Mesenchymal stem cell (in vitro differentiated cells and primary cell): ENCODE measurements at regions not wholly inside any gene's neighbourhood (a gene's known extent, or its start where the extent isn't known, plus 50 kb on each side); places are given as distances from the start of the nearest gene placed in this dataset.

Experiments
- DNase-seq: peaks from one replicate; pipeline ENCODE4 v3.0.0-alpha.2; 2013
- H2AFZ ChIP-seq: one replicate; pipeline ENCODE4 v1.6.1; 2013; ENCODE audit warnings: low read depth, mild to moderate bottlenecking, control low read depth, inconsistent platforms, low read length, moderate library complexity
- H2AK5ac ChIP-seq: 2 replicates; pipeline ENCODE4 v1.6.1; 2013; ENCODE audit warnings: low read length, moderate library complexity, mild to moderate bottlenecking, inconsistent platforms; ENCODE audit not compliant: severe bottlenecking
- H2BK120ac ChIP-seq: one replicate; pipeline ENCODE4 v1.6.1; 2013; ENCODE audit warnings: low read depth, mild to moderate bottlenecking, inconsistent platforms, low read length, moderate library complexity
- H2BK12ac ChIP-seq, 2 experiments: one replicate each; pipeline ENCODE4 v1.6.1; 2013; ENCODE audit warnings: inconsistent platforms in 2 of 2, low read length in 2 of 2, mild to moderate bottlenecking in 2 of 2, moderate library complexity in 2 of 2, control low read depth in 1 of 2
- H2BK15ac ChIP-seq: one replicate; pipeline ENCODE4 v1.6.1; 2013; ENCODE audit warnings: mild to moderate bottlenecking, low read depth, inconsistent platforms; ENCODE audit not compliant: poor library complexity, severe bottlenecking
- H2BK5ac ChIP-seq: 2 replicates; pipeline ENCODE4 v1.6.1; 2013; ENCODE audit warnings: low read depth, mild to moderate bottlenecking, low read length, control low read depth, inconsistent platforms; ENCODE audit not compliant: poor library complexity, severe bottlenecking
- H3K14ac ChIP-seq, 2 experiments: one replicate each; pipeline ENCODE4 v1.6.1; 2013; ENCODE audit warnings: inconsistent platforms in 2 of 2, low read length in 2 of 2, control low read depth in 1 of 2, mild to moderate bottlenecking in 1 of 2, moderate library complexity in 1 of 2
- H3K18ac ChIP-seq, 2 experiments: one replicate each; pipeline ENCODE4 v1.6.1; 2013; ENCODE audit warnings: inconsistent platforms in 2 of 2, low read length in 2 of 2, control low read depth in 1 of 2, low read depth in 1 of 2, mild to moderate bottlenecking in 1 of 2
- H3K23ac ChIP-seq, 2 experiments: one replicate each; pipeline ENCODE4 v1.6.1; 2013; ENCODE audit warnings: inconsistent platforms in 2 of 2, low read length in 2 of 2, mild to moderate bottlenecking in 2 of 2, moderate library complexity in 2 of 2, control low read depth in 1 of 2
- H3K27ac ChIP-seq: 2 replicates; pipeline ENCODE4 v1.5.1; 2013; ENCODE audit warnings: mild to moderate bottlenecking, moderate library complexity, low read length, control low read depth, inconsistent platforms; ENCODE audit not compliant: poor library complexity, severe bottlenecking
- H3K27me3 ChIP-seq, 2 experiments: 2 replicates each; pipeline versions ENCODE4 v1.6.1 to v1.7.0; 2013; ENCODE audit warnings: low read length in 2 of 2, mild to moderate bottlenecking in 2 of 2, moderate library complexity in 2 of 2, control low read depth in 1 of 2, inconsistent platforms in 1 of 2; ENCODE audit not compliant: control insufficient read depth in 1 of 2, insufficient read depth in 1 of 2
- H3K36me3 ChIP-seq, 2 experiments: 2 replicates each; pipeline versions ENCODE4 v1.6.1 to v1.7.0; 2013; ENCODE audit warnings: low read length in 2 of 2, control low read depth in 1 of 2, inconsistent platforms in 1 of 2, low read depth in 1 of 2, mild to moderate bottlenecking in 1 of 2; ENCODE audit not compliant: insufficient read depth in 2 of 2, control insufficient read depth in 1 of 2
- H3K4ac ChIP-seq, 2 experiments: one replicate each; pipeline ENCODE4 v1.6.1; 2013; ENCODE audit warnings: inconsistent platforms in 2 of 2, low read length in 2 of 2, mild to moderate bottlenecking in 2 of 2, moderate library complexity in 2 of 2, control low read depth in 1 of 2, low read depth in 1 of 2
- H3K4me1 ChIP-seq: 2 replicates; pipeline ENCODE4 v1.6.1; 2013; ENCODE audit warnings: low read depth, low read length, control low read depth; ENCODE audit not compliant: control insufficient read depth, insufficient read depth
- H3K4me2 ChIP-seq: 2 replicates; pipeline ENCODE4 v1.6.1; 2013; ENCODE audit warnings: low read length, mild to moderate bottlenecking, inconsistent platforms; ENCODE audit not compliant: poor library complexity, severe bottlenecking
- H3K4me3 ChIP-seq, 2 experiments: 2 replicates each; pipeline versions ENCODE4 v1.5.1 to v1.7.0; 2013; ENCODE audit warnings: low read length in 2 of 2, mild to moderate bottlenecking in 2 of 2, control low read depth in 1 of 2, low read depth in 1 of 2; ENCODE audit not compliant: insufficient read depth in 1 of 2
- H3K79me1 ChIP-seq: replicated peaks from 2 replicates; pipeline ENCODE4 v1.6.1; 2013; ENCODE audit warnings: mild to moderate bottlenecking, control low read depth, low read length, inconsistent platforms; ENCODE audit not compliant: poor library complexity, severe bottlenecking
- H3K9ac ChIP-seq: 2 replicates; pipeline ENCODE4 v1.7.0; 2013; ENCODE audit warnings: mild to moderate bottlenecking, low read length, moderate library complexity
- H3K9me3 ChIP-seq: 2 replicates; pipeline ENCODE4 v1.7.0; 2013; ENCODE audit warnings: mild to moderate bottlenecking, low read length; ENCODE audit not compliant: control insufficient read depth
- H4K8ac ChIP-seq: one replicate; pipeline ENCODE4 v1.6.1; 2013; ENCODE audit warnings: inconsistent platforms, mild to moderate bottlenecking, low read length, moderate library complexity
- H4K91ac ChIP-seq: one replicate; pipeline ENCODE4 v1.6.1; 2013; ENCODE audit warnings: mild to moderate bottlenecking, low read length, inconsistent platforms
- WGBS: methylation state at CpG from one replicate; pipeline ENCODE4 v1.1.7; 2013; ENCODE audit warnings: mixed read lengths; 5-methylcytosine and 5-hydroxymethylcytosine counted together

- Histone ChIP-seq H2BK12ac (no peak overlapping the region), H3K27me3 (no peaks in the 10 kb centered on the region), H3K9ac (no peak overlapping the region), H2BK5ac (no peak overlapping the region), H2AFZ (no peak overlapping the region), H4K8ac (no peak overlapping the region), H2BK120ac (no peak overlapping the region), H3K23ac (no peak overlapping the region), H3K14ac (no peak overlapping the region), H2AK5ac (no peak overlapping the region), H3K9me3 (no peaks in the 10 kb centered on the region), H3K79me1 (no peaks in the 10 kb centered on the region), H2BK15ac (no peak overlapping the region), H3K36me3 (no peaks in the 10 kb centered on the region), H3K4me3 (no peak overlapping the region), H3K4me1 (no peaks in the 10 kb centered on the region), H3K4me2 (no peak overlapping the region), H4K91ac (no peak overlapping the region), H3K27ac (no peak overlapping the region), H3K18ac (no peak overlapping the region), H3K4ac (no peak overlapping the region)
- DNase-seq, result no peak
- WGBS, result 77% methylated on average over 3 of the region's 4 CpGs
Measured at GRCh38 chr12:84089356-84089755, 823.2 kb downstream of the SLC6A15 start.

GRCh38 chr12:84085046-84085445, 827.6 kb downstream of the SLC6A15 start:
- no peaks in the 10 kb centered on the region for H3K79me1 ChIP-seq
- H4K8ac ChIP-seq, result no peak overlapping the region
- no peak for DNase-seq
- H3K9me3 ChIP-seq, result no peaks in the 10 kb centered on the region
- H2BK12ac ChIP-seq, result no peak overlapping the region
- WGBS, result no CpG with 5 or more reads among the region's 3 CpGs
- no peak overlapping the region for H3K18ac ChIP-seq
- no peak overlapping the region for H3K9ac ChIP-seq
- H2BK5ac ChIP-seq, result no peak overlapping the region
- no peak overlapping the region for H3K4me3 ChIP-seq
- no peak overlapping the region for H3K4ac ChIP-seq
- no peak overlapping the region for H3K23ac ChIP-seq
- H3K14ac ChIP-seq, result no peak overlapping the region
- H2AFZ ChIP-seq, result no peak overlapping the region
- H3K36me3 ChIP-seq, result no peaks in the 10 kb centered on the region
- no peak overlapping the region for H2AK5ac ChIP-seq
- H4K91ac ChIP-seq, result no peak overlapping the region
- no peaks in the 10 kb centered on the region for H3K4me1 ChIP-seq
- no peak overlapping the region for H2BK15ac ChIP-seq
- no peak overlapping the region for H3K27ac ChIP-seq
- no peak overlapping the region for H2BK120ac ChIP-seq
- no peaks in the 10 kb centered on the region for H3K27me3 ChIP-seq
- no peak overlapping the region for H3K4me2 ChIP-seq

- Histone ChIP-seq H2BK120ac (no peak overlapping the region), H3K4ac (no peak overlapping the region), H4K8ac (no peak overlapping the region), H3K4me2 (no peak overlapping the region), H3K79me1 (no peaks in the 10 kb centered on the region), H3K18ac (no peak overlapping the region), H3K9me3 (no peaks in the 10 kb centered on the region), H3K23ac (no peak overlapping the region), H2BK5ac (no peak overlapping the region), H3K4me3 (peak overlapping the region in 1 of 2 experiments; percentile 18), H3K4me1 (no peaks in the 10 kb centered on the region), H3K9ac (peak overlapping the region; percentile 81), H3K36me3 (no peaks in the 10 kb centered on the region), H3K27me3 (no peaks in the 10 kb centered on the region), H3K27ac (no peak overlapping the region), H2BK15ac (no peak overlapping the region), H2AFZ (no peak overlapping the region), H2AK5ac (no peak overlapping the region), H3K14ac (no peak overlapping the region), H4K91ac (no peak overlapping the region), H2BK12ac (no peak overlapping the region)
- WGBS, result no CpG with 5 or more reads among the region's 1 CpG
- no peak for DNase-seq
Measured at GRCh38 chr12:84079626-84080025, 833.0 kb downstream of the SLC6A15 start.

GRCh38 chr12:84077679-84078078, 834.9 kb downstream of the SLC6A15 start:
- Histone ChIP-seq H3K4ac (no peak overlapping the region), H3K4me1 (no peaks in the 10 kb centered on the region), H3K36me3 (no peaks in the 10 kb centered on the region), H3K27ac (no peak overlapping the region), H3K23ac (no peak overlapping the region), H3K9me3 (no peaks in the 10 kb centered on the region), H4K91ac (no peak overlapping the region), H2BK120ac (no peak overlapping the region), H3K79me1 (no peaks in the 10 kb centered on the region), H2AK5ac (no peak overlapping the region), H2BK5ac (no peak overlapping the region), H3K27me3 (no peaks in the 10 kb centered on the region), H3K4me2 (no peak overlapping the region), H3K14ac (no peak overlapping the region), H2BK12ac (no peak overlapping the region), H3K18ac (no peak overlapping the region), H2AFZ (no peak overlapping the region), H2BK15ac (no peak overlapping the region), H3K4me3 (no peak overlapping the region), H4K8ac (no peak overlapping the region), H3K9ac (no peak overlapping the region)
- no peak for DNase-seq
